ENCODE measurements at regions not wholly inside any gene's neighbourhood (a gene's known extent, or its start where the extent isn't known, plus 50 kb on each side); places are given as distances from the start of the nearest gene placed in this dataset.
A peak's percentile ranks its signal among the peaks of the same experiment; 100 is the strongest.
"Not testable (repeated sequence)": the region's sequence is repeated elsewhere in the genome, so short reads cannot be mapped to it uniquely, and the experiment has no call there.

- DNase-seq (ENCODE audit: low spot score) = no peak
These were observed 118.2 kb upstream of the SLC5A12 start for GRCh38 chr11:26839911-26840698.

GRCh38 chr11:26841818-26842473 lies 120.1 kb upstream of the SLC5A12 start:
- peak; percentile 9 for DNase-seq (ENCODE audit: low spot score)

DNA sequence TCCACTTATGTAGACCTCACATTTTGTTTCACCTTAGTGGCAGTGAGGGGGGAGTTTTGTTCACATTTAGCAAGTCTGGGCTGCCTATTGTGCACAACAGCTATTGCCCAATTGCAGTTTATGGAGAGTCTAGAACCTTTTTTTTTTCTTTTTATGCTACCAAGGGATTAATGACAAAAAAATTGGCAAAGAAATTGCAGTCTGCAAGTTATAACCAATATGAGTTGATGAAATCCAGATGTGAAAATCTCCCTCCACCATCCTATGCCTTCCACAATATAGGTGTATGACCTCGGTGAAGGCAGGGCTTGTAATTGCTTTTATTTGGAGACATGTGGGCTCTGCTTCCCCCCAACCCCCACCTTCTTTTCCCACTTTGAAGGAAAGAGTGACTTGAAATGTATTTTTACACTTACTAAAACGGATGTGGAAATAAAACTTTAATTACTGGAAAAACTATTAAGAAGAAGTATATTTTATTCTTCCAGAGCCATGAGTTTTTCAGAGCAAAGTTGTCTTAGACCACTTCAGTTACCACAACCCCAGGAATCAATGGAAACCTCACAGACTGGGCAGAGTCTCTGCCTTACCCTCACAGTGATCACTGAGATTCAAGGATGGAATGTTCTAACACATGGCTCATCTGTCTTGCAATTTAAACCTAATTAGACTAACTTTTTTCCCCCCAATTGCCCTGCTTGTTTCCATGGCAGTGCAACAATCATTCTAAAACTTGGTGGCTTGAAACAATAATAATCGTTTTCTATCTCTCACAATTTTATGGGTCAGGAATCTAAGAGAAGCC lies 120.8 kb upstream of the SLC5A12 start:
- DNase-seq (ENCODE audit: low spot score) = no peak

GRCh38 chr11:26843539-26843938 lies 121.7 kb upstream of the SLC5A12 start:
- no peak for DNase-seq (ENCODE audit: low spot score)

GRCh38 chr11:26844963-26845362 lies 123.1 kb upstream of the SLC5A12 start:
- DNase-seq (ENCODE audit: low spot score) = no peak

DNA sequence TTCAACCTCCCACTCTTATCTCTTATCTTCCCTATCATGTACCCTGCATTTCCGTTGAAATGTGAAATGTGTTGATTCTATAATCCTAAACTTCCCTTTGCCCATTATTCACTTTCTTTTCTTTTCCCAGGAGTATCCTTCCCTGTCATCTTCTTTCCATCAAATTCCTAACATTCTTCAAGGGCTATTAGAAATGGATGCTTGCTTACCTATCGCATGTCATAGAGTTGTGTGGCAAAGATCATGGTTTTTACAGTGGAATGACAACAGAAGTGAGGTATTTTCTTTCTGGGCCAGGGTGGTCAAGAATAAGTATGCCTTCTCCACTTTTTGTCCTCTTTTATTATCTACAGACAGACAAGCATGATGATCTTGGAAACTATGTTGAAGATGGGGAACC lies 124.4 kb upstream of the SLC5A12 start:
- DNase-seq (ENCODE audit: low spot score) = no peak

GRCh38 chr11:26847459-26847858 lies 125.6 kb upstream of the SLC5A12 start:
- no peak for DNase-seq (ENCODE audit: low spot score)

DNA sequence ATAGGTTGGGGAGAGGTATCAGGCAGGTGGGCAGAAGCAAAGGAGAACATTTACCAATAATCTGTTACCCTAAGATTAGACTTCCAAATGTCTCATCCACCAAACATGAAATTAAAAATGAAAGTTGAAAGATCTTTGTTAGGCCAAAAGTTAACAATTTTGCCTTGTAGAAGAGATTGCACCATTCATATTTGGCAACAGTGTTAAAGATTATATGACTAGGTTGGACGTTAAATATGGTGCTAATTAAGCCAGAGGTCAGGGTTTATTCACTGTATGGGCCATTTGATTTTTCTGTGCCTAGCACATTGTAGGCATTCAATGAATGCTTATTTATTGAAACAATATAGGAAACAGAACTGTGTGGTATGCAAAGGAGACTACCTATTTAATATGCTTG lies 126.1 kb upstream of the SLC5A12 start:
- no peak for DNase-seq (ENCODE audit: low spot score)

GRCh38 chr11:26849036-26849435 lies 127.2 kb upstream of the SLC5A12 start:
- no peak for DNase-seq (ENCODE audit: low spot score)

- no peak for DNase-seq (ENCODE audit: low spot score)
These were observed 129.4 kb upstream of the SLC5A12 start for GRCh38 chr11:26851291-26851690.

GRCh38 chr11:26851696-26852095 lies 129.8 kb upstream of the SLC5A12 start:
- DNase-seq (ENCODE audit: low spot score) = no peak

- DNase-seq (ENCODE audit: low spot score) = no peak
These were observed 135.8 kb upstream of the FIBIN start for GRCh38 chr11:26858098-26858497.

- no peak for DNase-seq (ENCODE audit: low spot score)
These were observed 134.5 kb upstream of the FIBIN start for GRCh38 chr11:26859416-26859815.

DNA sequence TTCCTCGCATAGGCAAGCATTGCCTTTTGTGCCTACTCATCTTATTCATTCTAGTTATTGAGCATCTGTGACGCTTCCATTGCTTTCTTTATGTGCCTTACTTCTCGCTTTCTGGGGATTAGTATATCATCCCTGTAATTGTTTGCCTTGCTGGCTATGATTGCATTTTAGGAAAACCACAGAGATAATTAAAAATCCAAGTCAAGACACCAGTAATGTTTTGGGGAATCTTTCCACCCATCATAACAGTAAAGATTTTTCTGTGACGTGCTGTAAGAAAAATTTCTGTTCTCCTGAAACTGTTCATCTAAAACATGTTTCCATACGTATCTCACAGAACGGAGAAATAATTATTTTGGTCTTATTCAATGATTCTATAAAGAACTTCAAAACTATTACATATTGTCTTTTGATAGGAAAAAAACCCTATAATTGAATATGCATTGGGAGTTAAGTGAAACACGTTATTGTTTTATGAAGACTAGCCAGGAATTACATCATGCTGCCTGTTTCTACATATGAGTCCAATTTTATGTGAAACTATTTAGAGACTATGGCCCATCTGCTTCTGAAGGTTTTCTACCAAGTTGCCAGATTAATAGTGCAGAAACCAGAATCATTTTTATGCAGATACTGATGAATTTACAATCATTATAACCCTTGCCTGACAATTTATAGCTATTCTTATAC lies 133.7 kb upstream of the FIBIN start:
- no peak for DNase-seq (ENCODE audit: low spot score)

DNA sequence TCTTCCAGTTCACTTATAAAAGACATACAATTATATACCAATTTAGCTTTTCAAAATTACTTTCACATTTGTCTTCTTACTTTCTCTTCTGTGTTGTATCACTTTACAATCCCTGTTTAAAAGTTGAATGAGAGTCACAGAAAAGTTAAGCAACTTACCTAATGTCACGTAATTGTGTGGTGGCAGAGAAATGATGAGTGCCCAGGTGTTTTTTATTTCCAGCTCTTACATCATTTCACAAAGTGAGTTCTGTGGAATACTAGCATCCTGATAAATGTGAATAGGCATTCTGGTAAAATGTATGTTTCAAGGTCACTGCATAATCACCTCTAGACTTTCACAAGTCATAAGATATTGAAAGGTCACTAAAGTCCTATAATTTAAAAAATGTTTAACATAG lies 133.0 kb upstream of the FIBIN start:
- DNase-seq (ENCODE audit: low spot score) = no peak

DNA sequence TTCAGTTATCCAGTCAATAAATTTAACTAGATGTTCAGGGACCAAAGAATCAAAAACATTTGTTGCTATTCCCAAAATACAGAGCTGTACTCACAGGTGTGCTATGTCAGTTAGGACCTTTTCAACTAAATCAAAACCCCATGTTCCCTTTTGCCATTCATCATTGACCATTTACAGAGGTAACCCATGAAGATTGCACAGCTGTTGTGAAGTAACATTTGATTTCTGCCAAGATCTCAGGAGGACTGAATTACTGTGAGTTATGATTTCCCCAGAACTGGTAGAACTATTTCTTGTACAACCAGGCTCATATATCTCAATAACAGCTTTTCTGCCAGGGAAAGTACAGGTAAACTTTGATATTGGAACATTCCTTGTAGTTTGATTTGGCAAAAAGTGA lies 131.1 kb upstream of the FIBIN start:
- no peak for DNase-seq (ENCODE audit: low spot score)

GRCh38 chr11:26865703-26866102 lies 128.2 kb upstream of the FIBIN start:
- DNase-seq (ENCODE audit: low spot score) = no peak

DNA sequence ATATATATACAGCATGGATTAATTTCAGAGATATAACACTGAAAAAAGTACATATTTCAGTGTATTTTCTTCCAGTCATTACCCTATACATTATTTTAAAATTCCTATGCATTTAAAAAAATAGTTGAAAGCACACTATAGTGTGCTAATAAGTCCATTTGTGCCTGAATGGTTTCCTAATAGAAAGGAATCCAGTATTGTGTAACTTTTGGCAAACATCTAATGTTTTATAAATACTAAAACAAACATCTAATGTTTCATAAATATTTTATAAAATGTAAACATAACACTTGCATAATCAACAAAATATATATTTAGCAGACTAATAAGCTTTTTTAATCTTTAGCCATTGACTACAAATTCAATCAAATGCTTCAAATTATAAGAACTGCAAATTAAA lies 126.6 kb upstream of the FIBIN start:
- DNase-seq (ENCODE audit: low spot score) = no peak

DNA sequence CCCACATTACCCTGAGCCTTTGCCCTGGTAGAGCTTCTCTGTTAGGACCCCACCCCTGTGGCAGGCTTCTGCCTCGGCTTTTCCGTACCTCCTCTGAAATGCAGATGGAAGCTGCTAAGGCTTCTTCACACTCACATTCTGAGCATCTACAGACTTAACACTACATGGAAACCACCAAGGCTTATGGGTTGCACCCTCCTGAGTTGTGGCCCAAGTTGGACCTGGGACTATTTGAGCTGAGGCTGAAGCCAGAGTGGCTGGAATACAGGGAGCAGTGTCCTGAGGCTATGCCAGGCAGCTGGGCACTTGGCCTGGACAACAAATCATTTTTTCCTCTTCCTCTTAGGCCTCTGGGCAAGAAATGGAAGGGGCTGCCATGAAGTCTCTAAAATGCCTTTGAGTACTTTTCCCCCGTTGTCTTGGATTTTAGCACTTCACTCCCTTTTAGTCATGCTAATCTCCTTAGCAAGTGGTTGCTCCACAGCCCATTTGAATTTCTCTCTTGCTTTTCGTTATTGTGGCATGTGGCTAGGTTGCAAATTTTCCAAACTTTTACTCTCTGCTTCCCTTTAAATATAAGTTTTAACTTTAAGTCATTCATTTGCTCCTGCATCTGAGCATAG lies 114.8 kb upstream of the FIBIN start:
- no peak for DNase-seq (ENCODE audit: low spot score)

DNA sequence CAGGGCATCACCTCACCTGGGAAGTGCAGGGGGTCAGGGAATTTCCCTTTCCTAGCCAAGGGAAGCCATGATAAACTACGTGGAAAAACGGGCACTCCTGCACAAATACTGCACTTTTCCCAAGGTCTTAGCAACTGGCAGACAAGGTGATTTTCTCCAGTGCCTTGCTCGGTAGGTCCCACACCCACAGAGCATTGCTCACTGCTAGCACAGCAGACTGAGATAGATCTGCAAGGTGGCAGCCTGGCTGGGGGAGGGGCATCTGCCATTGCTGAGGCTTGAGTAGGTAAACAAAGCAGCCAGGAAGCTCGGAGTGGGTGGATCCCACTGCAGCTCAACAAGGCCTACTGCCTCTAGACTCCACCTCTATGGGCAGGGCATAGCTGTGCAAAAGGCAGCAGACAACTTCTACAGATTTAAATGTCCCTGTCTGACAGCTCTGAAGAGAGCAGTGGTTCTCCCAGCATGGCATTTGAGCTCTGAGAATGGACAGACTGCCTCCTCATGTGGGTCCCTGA lies 111.5 kb upstream of the FIBIN start:
- not testable (repeated sequence) for DNase-seq (ENCODE audit: low spot score)

DNA sequence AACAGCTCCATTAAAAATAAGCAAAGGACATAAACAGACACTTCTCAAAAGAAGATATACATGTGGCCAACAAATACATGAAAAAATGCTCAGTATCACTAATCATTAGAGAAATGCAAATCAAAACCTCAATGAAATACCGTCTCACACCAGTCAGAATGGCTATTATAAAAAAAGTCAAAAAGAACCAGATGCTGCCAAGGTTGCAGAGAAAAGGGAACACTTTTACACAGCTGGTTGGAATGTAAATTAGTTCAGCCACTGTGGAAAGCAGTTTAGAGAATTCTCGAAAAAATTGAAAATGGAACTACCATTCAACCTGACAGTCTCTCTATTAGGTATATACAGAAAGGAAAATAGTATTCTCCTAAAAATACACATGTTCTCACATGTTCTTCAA lies 102.4 kb upstream of the FIBIN start:
- DNase-seq (ENCODE audit: low spot score) = no peak
